HepG2 (cell line): ENCODE measurements at regions not wholly inside any gene's neighbourhood (a gene's known extent, or its start where the extent isn't known, plus 50 kb on each side); places are given as distances from the start of the nearest gene placed in this dataset.

Experiments
- CHD2 ChIP-seq: IDR thresholded peaks from 2 replicates; pipeline ENCODE4 v1.6.1; 2011; ENCODE audit warnings: low read depth, low read length, improper control_type of control experiment
- ZHX1 ChIP-seq: sonication (generic); formaldehyde crosslinking; IDR thresholded peaks from 2 replicates; pipeline ENCODE4 v1.8.1; 2022; ENCODE audit warnings: low read depth, mild to moderate bottlenecking, missing genetic modification reagents
- TF ChIP-seq, protein P1 (sequence below): sonication (generic); formaldehyde crosslinking; IDR thresholded peaks from 2 replicates; pipeline ENCODE4 v1.4.0; 2020; ENCODE audit warnings: missing genetic modification reagents
- TF ChIP-seq, protein P2 (sequence below): IDR thresholded peaks from 2 replicates; pipeline ENCODE4 v1.6.1; 2012; ENCODE audit warnings: low read length, improper control_type of control experiment

DNA sequence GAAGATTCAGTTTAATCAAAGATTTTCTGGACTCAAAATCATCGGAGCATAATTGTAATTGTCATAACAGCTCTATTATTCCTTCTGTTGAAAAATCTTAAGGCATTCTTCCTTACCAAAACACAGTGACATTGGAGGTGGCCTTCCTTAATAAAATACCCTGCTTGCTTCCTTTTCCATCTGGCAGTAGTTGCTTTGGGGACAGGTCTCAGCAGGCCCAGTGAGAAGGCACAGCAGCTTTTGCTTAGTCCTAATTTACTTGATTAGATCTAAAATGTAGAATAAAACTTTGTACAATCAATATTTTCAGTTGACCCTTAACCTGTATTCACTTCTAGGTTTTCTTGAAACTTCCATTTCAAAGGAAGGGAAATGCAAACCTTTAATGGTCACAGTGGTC lies 471.6 kb downstream of the PCDH20 start (continued):
- TF ChIP-seq ZHX1 (CRISPR knock-in tag) (no peak), CHD2 (no peak)
- TF ChIP-seq, protein P1, sequence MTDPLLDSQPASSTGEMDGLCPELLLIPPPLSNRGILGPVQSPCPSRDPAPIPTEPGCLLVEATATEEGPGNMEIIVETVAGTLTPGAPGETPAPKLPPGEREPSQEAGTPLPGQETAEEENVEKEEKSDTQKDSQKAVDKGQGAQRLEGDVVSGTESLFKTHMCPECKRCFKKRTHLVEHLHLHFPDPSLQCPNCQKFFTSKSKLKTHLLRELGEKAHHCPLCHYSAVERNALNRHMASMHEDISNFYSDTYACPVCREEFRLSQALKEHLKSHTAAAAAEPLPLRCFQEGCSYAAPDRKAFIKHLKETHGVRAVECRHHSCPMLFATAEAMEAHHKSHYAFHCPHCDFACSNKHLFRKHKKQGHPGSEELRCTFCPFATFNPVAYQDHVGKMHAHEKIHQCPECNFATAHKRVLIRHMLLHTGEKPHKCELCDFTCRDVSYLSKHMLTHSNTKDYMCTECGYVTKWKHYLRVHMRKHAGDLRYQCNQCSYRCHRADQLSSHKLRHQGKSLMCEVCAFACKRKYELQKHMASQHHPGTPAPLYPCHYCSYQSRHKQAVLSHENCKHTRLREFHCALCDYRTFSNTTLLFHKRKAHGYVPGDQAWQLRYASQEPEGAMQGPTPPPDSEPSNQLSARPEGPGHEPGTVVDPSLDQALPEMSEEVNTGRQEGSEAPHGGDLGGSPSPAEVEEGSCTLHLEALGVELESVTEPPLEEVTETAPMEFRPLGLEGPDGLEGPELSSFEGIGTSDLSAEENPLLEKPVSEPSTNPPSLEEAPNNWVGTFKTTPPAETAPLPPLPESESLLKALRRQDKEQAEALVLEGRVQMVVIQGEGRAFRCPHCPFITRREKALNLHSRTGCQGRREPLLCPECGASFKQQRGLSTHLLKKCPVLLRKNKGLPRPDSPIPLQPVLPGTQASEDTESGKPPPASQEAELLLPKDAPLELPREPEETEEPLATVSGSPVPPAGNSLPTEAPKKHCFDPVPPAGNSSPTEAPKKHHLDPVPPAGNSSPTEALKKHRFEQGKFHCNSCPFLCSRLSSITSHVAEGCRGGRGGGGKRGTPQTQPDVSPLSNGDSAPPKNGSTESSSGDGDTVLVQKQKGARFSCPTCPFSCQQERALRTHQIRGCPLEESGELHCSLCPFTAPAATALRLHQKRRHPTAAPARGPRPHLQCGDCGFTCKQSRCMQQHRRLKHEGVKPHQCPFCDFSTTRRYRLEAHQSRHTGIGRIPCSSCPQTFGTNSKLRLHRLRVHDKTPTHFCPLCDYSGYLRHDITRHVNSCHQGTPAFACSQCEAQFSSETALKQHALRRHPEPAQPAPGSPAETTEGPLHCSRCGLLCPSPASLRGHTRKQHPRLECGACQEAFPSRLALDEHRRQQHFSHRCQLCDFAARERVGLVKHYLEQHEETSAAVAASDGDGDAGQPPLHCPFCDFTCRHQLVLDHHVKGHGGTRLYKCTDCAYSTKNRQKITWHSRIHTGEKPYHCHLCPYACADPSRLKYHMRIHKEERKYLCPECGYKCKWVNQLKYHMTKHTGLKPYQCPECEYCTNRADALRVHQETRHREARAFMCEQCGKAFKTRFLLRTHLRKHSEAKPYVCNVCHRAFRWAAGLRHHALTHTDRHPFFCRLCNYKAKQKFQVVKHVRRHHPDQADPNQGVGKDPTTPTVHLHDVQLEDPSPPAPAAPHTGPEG (CRISPR knock-in tag), result no peak
- TF ChIP-seq, protein P2, sequence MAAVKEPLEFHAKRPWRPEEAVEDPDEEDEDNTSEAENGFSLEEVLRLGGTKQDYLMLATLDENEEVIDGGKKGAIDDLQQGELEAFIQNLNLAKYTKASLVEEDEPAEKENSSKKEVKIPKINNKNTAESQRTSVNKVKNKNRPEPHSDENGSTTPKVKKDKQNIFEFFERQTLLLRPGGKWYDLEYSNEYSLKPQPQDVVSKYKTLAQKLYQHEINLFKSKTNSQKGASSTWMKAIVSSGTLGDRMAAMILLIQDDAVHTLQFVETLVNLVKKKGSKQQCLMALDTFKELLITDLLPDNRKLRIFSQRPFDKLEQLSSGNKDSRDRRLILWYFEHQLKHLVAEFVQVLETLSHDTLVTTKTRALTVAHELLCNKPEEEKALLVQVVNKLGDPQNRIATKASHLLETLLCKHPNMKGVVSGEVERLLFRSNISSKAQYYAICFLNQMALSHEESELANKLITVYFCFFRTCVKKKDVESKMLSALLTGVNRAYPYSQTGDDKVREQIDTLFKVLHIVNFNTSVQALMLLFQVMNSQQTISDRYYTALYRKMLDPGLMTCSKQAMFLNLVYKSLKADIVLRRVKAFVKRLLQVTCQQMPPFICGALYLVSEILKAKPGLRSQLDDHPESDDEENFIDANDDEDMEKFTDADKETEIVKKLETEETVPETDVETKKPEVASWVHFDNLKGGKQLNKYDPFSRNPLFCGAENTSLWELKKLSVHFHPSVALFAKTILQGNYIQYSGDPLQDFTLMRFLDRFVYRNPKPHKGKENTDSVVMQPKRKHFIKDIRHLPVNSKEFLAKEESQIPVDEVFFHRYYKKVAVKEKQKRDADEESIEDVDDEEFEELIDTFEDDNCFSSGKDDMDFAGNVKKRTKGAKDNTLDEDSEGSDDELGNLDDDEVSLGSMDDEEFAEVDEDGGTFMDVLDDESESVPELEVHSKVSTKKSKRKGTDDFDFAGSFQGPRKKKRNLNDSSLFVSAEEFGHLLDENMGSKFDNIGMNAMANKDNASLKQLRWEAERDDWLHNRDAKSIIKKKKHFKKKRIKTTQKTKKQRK, result no peak
- TF ChIP-seq, all 625 proteins: peak for 0
